ENCODE measurements at regions not wholly inside any gene's neighbourhood (a gene's known extent, or its start where the extent isn't known, plus 50 kb on each side); places are given as distances from the start of the nearest gene placed in this dataset.

GRCh38 chrX:146055733-146056132 lies 238.1 kb downstream of the SLITRK2 start:
- TF ChIP-seq EZH2phosphoT487 (IDR thresholded peaks at IDR 0.05; ENCODE audit: low read depth, severe bottlenecking, unreplicated experiment) (no peak), CTCF (IDR thresholded peaks at IDR 0.05; ENCODE audit: poor library complexity) (no peak)

Data from hepatocyte (in vitro differentiated cells).